ENCODE measurements at regions not wholly inside any gene's neighbourhood (a gene's known extent, or its start where the extent isn't known, plus 50 kb on each side); places are given as distances from the start of the nearest gene placed in this dataset.

- Histone ChIP-seq H4K20me1 (ENCODE audit: insufficient read depth, poor library complexity, severe bottlenecking) (no peaks in the 10 kb centered on the region), H3K27ac (no peak overlapping the region), H3K4me1 (ENCODE audit: insufficient read depth) (no peaks in the 10 kb centered on the region), H3K27me3 (no peaks in the 10 kb centered on the region), H3K4me2 (no peak overlapping the region), H2AFZ (no peak overlapping the region), H3K9me2 (replicated peaks; ENCODE audit: insufficient read depth) (no peaks in the 10 kb centered on the region), H3K36me3 (replicated peaks; ENCODE audit: insufficient read depth, low read depth) (no peaks in the 10 kb centered on the region), H3K9me3 (ENCODE audit: low read depth) (no peaks in the 10 kb centered on the region), H3K79me2 (no peaks in the 10 kb centered on the region), H3K4me3 (no peak overlapping the region)
- TF ChIP-seq, protein P1, sequence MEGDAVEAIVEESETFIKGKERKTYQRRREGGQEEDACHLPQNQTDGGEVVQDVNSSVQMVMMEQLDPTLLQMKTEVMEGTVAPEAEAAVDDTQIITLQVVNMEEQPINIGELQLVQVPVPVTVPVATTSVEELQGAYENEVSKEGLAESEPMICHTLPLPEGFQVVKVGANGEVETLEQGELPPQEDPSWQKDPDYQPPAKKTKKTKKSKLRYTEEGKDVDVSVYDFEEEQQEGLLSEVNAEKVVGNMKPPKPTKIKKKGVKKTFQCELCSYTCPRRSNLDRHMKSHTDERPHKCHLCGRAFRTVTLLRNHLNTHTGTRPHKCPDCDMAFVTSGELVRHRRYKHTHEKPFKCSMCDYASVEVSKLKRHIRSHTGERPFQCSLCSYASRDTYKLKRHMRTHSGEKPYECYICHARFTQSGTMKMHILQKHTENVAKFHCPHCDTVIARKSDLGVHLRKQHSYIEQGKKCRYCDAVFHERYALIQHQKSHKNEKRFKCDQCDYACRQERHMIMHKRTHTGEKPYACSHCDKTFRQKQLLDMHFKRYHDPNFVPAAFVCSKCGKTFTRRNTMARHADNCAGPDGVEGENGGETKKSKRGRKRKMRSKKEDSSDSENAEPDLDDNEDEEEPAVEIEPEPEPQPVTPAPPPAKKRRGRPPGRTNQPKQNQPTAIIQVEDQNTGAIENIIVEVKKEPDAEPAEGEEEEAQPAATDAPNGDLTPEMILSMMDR (IDR thresholded peaks at IDR 0.05; ENCODE audit: poor library complexity): no peak
- TF ChIP-seq EZH2phosphoT487 (IDR thresholded peaks at IDR 0.05; ENCODE audit: low read depth, severe bottlenecking, unreplicated experiment) (no peak), EZH2 (IDR thresholded peaks at IDR 0.05; ENCODE audit: borderline replicate concordance) (no peak)
- 92% methylated on average over 1 of the region's 1 CpG for WGBS (ENCODE audit: low lambda C conversion rate, missing lambda C conversion rate)
- DNase-seq (ENCODE audit: low spot score): no peak
Measured at GRCh38 chr1:193703655-193704054, 517.2 kb upstream of the B3GALT2 start.

- Histone ChIP-seq H4K20me1 (ENCODE audit: insufficient read depth, poor library complexity, severe bottlenecking) (no peaks in the 10 kb centered on the region), H3K27ac (no peak overlapping the region), H3K4me2 (no peak overlapping the region), H3K79me2 (no peaks in the 10 kb centered on the region), H3K9me2 (replicated peaks; ENCODE audit: insufficient read depth) (no peaks in the 10 kb centered on the region), H3K4me1 (ENCODE audit: insufficient read depth) (no peaks in the 10 kb centered on the region), H2AFZ (no peak overlapping the region), H3K27me3 (no peaks in the 10 kb centered on the region), H3K4me3 (no peak overlapping the region), H3K9me3 (ENCODE audit: low read depth) (no peaks in the 10 kb centered on the region), H3K36me3 (replicated peaks; ENCODE audit: insufficient read depth, low read depth) (no peaks in the 10 kb centered on the region)
- TF ChIP-seq EZH2 (IDR thresholded peaks at IDR 0.05; ENCODE audit: borderline replicate concordance) (no peak), EZH2phosphoT487 (IDR thresholded peaks at IDR 0.05; ENCODE audit: low read depth, severe bottlenecking, unreplicated experiment) (no peak)
- TF ChIP-seq, protein P1 (IDR thresholded peaks at IDR 0.05; ENCODE audit: poor library complexity): no peak
- no peak for DNase-seq (ENCODE audit: low spot score)
Measured at GRCh38 chr1:193703121-193703520, 516.7 kb upstream of the B3GALT2 start.

- Histone ChIP-seq H3K36me3 (replicated peaks; ENCODE audit: insufficient read depth, low read depth) (no peaks in the 10 kb centered on the region), H3K9me2 (replicated peaks; ENCODE audit: insufficient read depth) (no peaks in the 10 kb centered on the region), H2AFZ (no peak overlapping the region), H3K27me3 (no peaks in the 10 kb centered on the region), H3K4me2 (no peak overlapping the region), H4K20me1 (ENCODE audit: insufficient read depth, poor library complexity, severe bottlenecking) (no peaks in the 10 kb centered on the region), H3K27ac (no peak overlapping the region), H3K4me3 (no peak overlapping the region), H3K9me3 (ENCODE audit: low read depth) (no peaks in the 10 kb centered on the region), H3K4me1 (ENCODE audit: insufficient read depth) (no peaks in the 10 kb centered on the region), H3K79me2 (no peaks in the 10 kb centered on the region)
- DNase-seq (ENCODE audit: low spot score): no peak
- no peak for TF ChIP-seq EZH2phosphoT487 (IDR thresholded peaks at IDR 0.05; ENCODE audit: low read depth, severe bottlenecking, unreplicated experiment)
- TF ChIP-seq, protein P1 (IDR thresholded peaks at IDR 0.05; ENCODE audit: poor library complexity): no peak
- TF ChIP-seq EZH2 (IDR thresholded peaks at IDR 0.05; ENCODE audit: borderline replicate concordance): no peak
Measured at GRCh38 chr1:193701759-193702158, 515.3 kb upstream of the B3GALT2 start.

DNA sequence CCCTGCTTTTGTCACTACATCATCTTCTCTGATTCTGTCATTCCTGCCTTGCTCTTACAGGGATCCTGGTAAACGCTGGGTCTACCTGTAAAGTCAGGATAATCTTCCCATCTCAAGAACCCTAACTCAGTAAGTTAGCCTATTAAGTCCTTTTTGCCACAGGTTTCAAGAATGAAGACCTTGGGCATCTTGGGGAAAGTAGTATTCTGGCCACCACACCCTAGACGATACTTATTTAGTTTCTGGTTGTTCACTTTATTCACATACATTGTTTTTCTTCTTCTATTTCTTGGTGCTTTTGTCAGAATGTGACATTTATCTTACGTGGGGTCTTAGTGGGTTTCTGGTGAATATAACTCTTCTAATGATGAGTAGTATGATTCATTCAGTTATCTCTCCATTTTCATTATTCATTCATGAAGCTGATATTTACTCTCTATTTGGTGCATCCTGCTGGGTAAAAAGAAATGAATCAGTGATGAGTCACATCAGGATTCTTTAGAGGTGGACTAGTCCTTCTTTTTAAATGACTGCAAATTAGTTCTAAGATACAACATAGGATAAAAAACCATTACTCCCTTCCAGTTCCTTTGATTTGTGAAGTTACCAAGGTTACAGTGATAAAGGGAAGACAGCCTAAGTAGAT, 514.4 kb upstream of the B3GALT2 start:
- Histone ChIP-seq H3K79me2 (no peaks in the 10 kb centered on the region), H3K4me2 (no peak overlapping the region)

More for the DNA sequence above, 514.4 kb upstream of the B3GALT2 start:
- Histone ChIP-seq H3K9me3 (ENCODE audit: low read depth) (no peaks in the 10 kb centered on the region), H4K20me1 (ENCODE audit: insufficient read depth, poor library complexity, severe bottlenecking) (no peaks in the 10 kb centered on the region), H3K4me3 (no peak overlapping the region), H3K27me3 (no peaks in the 10 kb centered on the region), H2AFZ (no peak overlapping the region), H3K9me2 (replicated peaks; ENCODE audit: insufficient read depth) (no peaks in the 10 kb centered on the region), H3K27ac (no peak overlapping the region), H3K4me1 (ENCODE audit: insufficient read depth) (no peaks in the 10 kb centered on the region), H3K36me3 (replicated peaks; ENCODE audit: insufficient read depth, low read depth) (no peaks in the 10 kb centered on the region)
- 79% methylated on average over 3 of the region's 3 CpGs for WGBS (ENCODE audit: low lambda C conversion rate, missing lambda C conversion rate)
- peak; percentile 6 for DNase-seq (ENCODE audit: low spot score)
- TF ChIP-seq, protein P1 (IDR thresholded peaks at IDR 0.05; ENCODE audit: poor library complexity): no peak
- TF ChIP-seq EZH2phosphoT487 (IDR thresholded peaks at IDR 0.05; ENCODE audit: low read depth, severe bottlenecking, unreplicated experiment) (no peak), EZH2 (IDR thresholded peaks at IDR 0.05; ENCODE audit: borderline replicate concordance) (no peak)
